GM12865 (cell line): ENCODE measurements at regions not wholly inside any gene's neighbourhood (a gene's known extent, or its start where the extent isn't known, plus 50 kb on each side); places are given as distances from the start of the nearest gene placed in this dataset.
A peak's percentile ranks its signal among the peaks of the same experiment; 100 is the strongest.

Experiments
- DNase-seq: peaks from one replicate; pipeline ENCODE4 v3.0.0; 2010; ENCODE audit warnings: low read depth
- H3K4me3 ChIP-seq: 2 replicates; pipeline ENCODE4 v1.5.1; 2011; ENCODE audit warnings: mild to moderate bottlenecking, low read depth, low read length, control low read depth
- TF ChIP-seq, protein P1 (sequence below): IDR thresholded peaks from 2 replicates; pipeline ENCODE4 v1.5.1; 2011; ENCODE audit warnings: low read length, control low read depth, low read depth, inconsistent platforms; ENCODE audit not compliant: insufficient read depth; ENCODE audit errors: missing control alignments

DNA sequence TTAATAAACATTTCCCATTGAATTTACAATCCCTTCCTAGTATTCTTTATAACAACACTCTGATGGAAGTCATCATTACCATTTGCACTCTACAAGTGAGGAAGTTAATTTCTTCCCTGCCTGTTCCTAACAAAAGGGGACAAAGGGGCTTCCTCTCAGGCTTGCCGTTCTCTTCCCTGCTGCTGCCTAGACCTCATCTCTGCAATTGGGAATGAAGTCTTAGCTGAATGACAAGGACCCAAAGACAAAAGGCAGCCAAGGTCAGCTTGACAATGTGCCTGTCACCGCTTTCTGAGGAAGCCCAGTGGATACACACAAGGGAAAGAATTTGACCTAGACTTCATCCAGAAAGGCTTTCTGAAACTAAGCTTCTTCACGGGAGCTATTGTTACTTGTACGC is 416.4 kb downstream of the CMPK2 start:
- DNase-seq: no peak
- TF ChIP-seq, protein P1, sequence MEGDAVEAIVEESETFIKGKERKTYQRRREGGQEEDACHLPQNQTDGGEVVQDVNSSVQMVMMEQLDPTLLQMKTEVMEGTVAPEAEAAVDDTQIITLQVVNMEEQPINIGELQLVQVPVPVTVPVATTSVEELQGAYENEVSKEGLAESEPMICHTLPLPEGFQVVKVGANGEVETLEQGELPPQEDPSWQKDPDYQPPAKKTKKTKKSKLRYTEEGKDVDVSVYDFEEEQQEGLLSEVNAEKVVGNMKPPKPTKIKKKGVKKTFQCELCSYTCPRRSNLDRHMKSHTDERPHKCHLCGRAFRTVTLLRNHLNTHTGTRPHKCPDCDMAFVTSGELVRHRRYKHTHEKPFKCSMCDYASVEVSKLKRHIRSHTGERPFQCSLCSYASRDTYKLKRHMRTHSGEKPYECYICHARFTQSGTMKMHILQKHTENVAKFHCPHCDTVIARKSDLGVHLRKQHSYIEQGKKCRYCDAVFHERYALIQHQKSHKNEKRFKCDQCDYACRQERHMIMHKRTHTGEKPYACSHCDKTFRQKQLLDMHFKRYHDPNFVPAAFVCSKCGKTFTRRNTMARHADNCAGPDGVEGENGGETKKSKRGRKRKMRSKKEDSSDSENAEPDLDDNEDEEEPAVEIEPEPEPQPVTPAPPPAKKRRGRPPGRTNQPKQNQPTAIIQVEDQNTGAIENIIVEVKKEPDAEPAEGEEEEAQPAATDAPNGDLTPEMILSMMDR: no peak
- H3K4me3 ChIP-seq: no peak overlapping the region

DNA sequence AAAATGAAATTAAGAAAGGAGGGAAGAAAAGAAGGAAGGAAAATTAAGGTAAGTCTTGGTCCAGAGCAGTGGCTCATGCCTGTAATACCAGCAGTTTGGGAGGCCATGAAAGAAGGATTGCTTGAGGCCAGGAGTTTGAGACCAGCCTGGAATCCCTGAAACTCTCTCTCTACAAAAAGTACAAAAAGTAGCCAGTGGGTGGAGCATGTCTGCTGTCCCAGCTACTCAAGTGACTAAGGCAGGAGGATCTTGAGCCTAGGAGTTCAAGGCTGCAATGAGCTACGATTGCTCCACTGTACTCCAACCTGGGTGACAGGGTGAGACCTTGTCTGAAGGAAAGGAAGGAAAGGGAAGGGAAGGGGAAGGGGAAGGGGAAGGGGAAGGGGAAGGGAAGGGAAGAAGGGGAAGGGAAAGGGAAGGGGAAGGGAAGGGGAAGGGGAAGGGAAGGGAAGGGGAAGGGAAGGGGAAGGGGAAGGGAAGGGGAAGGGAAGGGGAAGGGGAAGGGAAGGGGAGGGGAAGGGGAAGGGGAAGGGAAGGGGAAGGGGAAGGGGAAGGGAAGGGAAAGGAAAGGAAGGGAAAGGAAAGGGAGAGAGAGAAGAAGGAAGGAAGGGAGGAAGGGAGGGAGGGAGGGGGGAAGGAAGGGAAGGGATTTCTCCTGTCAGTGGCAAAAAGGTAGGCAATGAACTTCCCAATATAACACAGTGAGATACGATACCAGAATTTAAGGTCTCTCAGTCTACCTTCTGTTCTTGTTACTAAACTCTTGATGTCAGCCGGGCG is 412.8 kb downstream of the CMPK2 start:
- DNase-seq: peak; percentile 31
- TF ChIP-seq, protein P1: peak; percentile 12

DNA sequence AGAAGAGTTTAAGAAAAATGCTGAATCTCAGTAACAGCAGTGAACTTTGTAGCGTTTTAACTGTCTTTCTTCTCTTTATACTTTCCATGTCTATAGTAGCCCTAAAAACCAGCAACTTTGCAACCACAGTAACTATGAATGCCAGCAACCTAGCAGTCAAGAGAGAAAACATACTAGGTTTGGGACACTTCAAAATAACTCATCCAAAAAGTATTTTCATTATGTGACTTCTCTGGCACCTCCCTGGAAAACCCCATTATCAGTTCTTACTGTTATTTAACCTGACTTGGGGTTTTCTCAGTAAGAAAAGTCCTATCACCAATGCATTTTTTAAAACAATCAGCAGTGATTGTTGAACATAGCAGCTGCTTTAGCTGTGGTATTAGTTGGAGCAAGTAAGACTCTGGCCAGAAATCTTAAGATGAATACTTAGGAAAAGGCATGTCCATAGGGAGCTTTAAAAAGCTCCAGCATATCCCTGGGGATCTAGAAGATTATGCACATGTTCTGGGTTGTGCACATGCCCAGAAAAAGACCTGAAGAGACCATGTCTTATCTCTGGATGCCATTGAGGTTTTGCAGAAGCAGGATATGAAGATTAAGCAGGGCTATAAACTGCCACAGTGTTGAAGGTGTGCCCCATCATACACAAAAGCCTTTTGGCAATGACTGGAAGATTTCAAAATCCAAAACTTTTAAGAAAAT is 411.3 kb downstream of the CMPK2 start:
- TF ChIP-seq, protein P1: no peak
- no peak overlapping the region for H3K4me3 ChIP-seq
- DNase-seq: peak; percentile 21

More for the DNA sequence above, 412.8 kb downstream of the CMPK2 start:
- no peak overlapping the region for H3K4me3 ChIP-seq

DNA sequence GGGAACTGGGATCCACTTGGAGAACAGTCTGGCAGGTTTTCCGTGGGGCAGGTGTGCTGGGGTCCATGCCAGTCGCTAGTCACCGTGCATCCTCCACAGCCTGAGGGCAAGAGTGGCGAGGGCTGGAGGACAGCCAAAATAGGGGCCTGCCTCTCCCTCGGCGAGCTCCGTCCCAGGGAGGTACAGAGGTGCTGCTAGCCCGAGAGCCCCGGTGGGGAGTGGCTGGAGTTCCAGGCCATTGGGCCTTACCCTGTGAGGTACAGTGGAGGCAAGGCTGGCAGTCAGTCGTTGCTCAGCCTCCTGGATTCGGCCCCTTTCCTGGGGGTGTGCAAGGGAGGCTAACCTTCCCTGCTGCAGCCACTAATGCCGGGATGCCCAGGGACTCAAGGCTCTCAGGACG is 406.6 kb downstream of the CMPK2 start:
- TF ChIP-seq, protein P1: no peak
- DNase-seq: no peak
- H3K4me3 ChIP-seq: no peak overlapping the region

DNA sequence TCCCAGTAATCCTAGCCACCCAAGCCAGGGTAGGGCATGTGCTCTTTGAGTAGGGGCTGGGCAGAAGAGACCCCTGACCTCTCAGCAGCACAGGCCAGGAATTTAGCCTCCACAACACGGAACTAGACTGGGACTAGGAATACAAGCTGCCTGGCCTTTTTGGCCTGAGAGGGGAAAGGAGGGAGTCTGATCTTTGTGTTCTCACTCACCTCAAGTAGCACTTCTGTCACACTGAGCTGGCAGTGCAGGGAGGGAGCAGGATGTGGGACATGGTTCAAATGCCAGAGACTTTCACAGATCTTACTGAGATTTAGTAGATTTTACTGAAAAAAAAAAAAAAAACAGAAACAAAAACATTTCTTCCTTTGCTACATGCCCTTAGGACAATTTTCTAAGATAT is 395.2 kb downstream of the CMPK2 start:
- no peak overlapping the region for H3K4me3 ChIP-seq
- TF ChIP-seq, protein P1: no peak
- DNase-seq: no peak

DNA sequence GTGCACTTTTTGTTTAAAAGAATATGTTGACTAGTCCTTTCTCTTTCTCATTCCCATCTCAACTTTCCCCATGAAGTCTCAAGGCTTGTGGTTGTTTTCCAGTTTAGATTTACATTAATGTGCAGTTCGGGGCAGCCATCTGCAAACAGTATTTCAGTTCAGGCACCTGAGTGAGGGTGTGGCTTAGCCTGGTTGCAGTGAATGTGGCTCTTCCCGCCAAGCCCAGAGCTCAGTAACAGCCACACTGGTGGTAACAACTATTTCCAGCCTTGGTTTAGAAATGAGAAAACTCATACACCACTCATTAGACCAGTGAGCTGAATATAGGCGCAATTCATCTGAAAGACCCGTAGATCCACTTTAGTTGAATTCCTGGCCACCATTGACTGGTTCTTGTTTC is 394.3 kb downstream of the CMPK2 start:
- TF ChIP-seq, protein P1: no peak
- DNase-seq: no peak
- no peak overlapping the region for H3K4me3 ChIP-seq
